ENCODE measurements at regions not wholly inside any gene's neighbourhood (a gene's known extent, or its start where the extent isn't known, plus 50 kb on each side); places are given as distances from the start of the nearest gene placed in this dataset.

GRCh38 chr5:111901296-111901695, 144.3 kb upstream of the NREP start:
- TF ChIP-seq EZH2phosphoT487 (IDR thresholded peaks at IDR 0.05; ENCODE audit: low read depth, severe bottlenecking, unreplicated experiment) (no peak), CTCF (IDR thresholded peaks at IDR 0.05; ENCODE audit: poor library complexity) (no peak)
